Adrenal gland (tissue), 9 donors: ENCODE measurements at regions not wholly inside any gene's neighbourhood (a gene's known extent, or its start where the extent isn't known, plus 50 kb on each side); places are given as distances from the start of the nearest gene placed in this dataset.

Experiments
- DNase-seq, 7 donors: peaks; one replicate each; pipeline ENCODE4 v3.0.0-alpha.2; 2019 to 2020
- H3K27ac ChIP-seq, 5 donors: fragments of 200-600 bp; sonication (generic) in 4 of 5; 1 replicate in 3 of 5; 2 replicates in 2 of 5; pipeline versions ENCODE4 v1.5.1 to v1.8.0; 2016 to 2020; ENCODE audit warnings: mild to moderate bottlenecking in 1 of 5
- H3K27me3 ChIP-seq: fragments of 200-600 bp; 2 replicates; pipeline ENCODE4 v1.8.0; 2021
- H3K36me3 ChIP-seq, 2 donors: fragments of 200-600 bp; replicated peaks in 1 of 2; 1 replicate in 1 of 2; 2 replicates in 1 of 2; pipeline versions ENCODE4 v1.5.1 to v1.8.0; 2018 to 2022
- H3K4me1 ChIP-seq, 2 donors: fragments of 200-600 bp; replicated peaks in 1 of 2; 1 replicate in 1 of 2; 2 replicates in 1 of 2; pipeline versions ENCODE4 v1.5.1 to v1.8.0; 2018 to 2021
- H3K4me3 ChIP-seq, 4 donors: fragments of 200-600 bp; sonication (generic) in 3 of 4; one replicate each; pipeline ENCODE4 v1.5.1; 2016 to 2018
- H3K9me3 ChIP-seq, 3 donors: fragments of 200-600 bp; sonication (generic) in 1 of 3; replicated peaks in 1 of 3; 1 replicate in 2 of 3; 2 replicates in 1 of 3; pipeline versions ENCODE4 v1.5.1 to v1.8.0; 2016 to 2021
- CTCF ChIP-seq, 6 experiments: fragments of 450-650 bp in 4 of 6; fragments of 200-600 bp in 2 of 6; sonication (generic) in 1 of 6; IDR thresholded peaks; 1 replicate in 5 of 6; 2 replicates in 1 of 6; pipeline versions ENCODE4 v1.5.1 to v1.8.0; 2016 to 2021; ENCODE audit warnings: antibody characterized with exemption in 6 of 6, mild to moderate bottlenecking in 2 of 6, moderate library complexity in 1 of 6
- POLR2A ChIP-seq, 2 donors: fragments of 450-650 bp; IDR thresholded peaks; one replicate each; pipeline ENCODE4 v1.6.1; 2017; ENCODE audit warnings: antibody characterized with exemption in 2 of 2, mild to moderate bottlenecking in 2 of 2, moderate library complexity in 1 of 2
- WGBS, 4 donors: extraction: QIAGEN DNeasy Blood & Tissue Kit in 2 of 4; methylation state at CpG; one replicate each; pipeline versions ENCODE4 v1.1.5 to v1.1.7; 2013 to 2017; 5-methylcytosine and 5-hydroxymethylcytosine counted together
- intact Hi-C, 2 donors: fragments of 100-400 bp; cut with DNase I; formaldehyde crosslinking; loops; one replicate each; pipeline versions ENCODE4 v1.14.1 to v1.15.0; 2022 to 2023
- donor health status: healthy with polysubstance abuse.
- donor health status: Bipolar disorder and iron deficiency.
- donor health status: DM: yes; HTN: yes; CAD: no.
- donor health status: DM: no; HTN: no; CAD: no.
- donor health status: DM: no; HTN: no; CAD: no.

- Histone ChIP-seq H3K27me3 (peaks cover 3% of the 10 kb centered on the region), H3K27ac (no peak overlapping the region), H3K4me1 (no peaks in the 10 kb centered on the region), H3K36me3 (no peaks in the 10 kb centered on the region), H3K4me3 (no peak overlapping the region), H3K9me3 (no peaks in the 10 kb centered on the region)
- DNase-seq = peak in 1 of 7 donors; percentile 4
- WGBS, 4 donors = 68 to 77% (median 76%) methylated on average over 6 of the region's 6 CpGs
- intact Hi-C loops = loop anchor here (2.0 to 5.0 kb wide), 2 partner anchors 193 to 195 kb away; no protein-coding TSS in a partner anchor
- TF ChIP-seq POLR2A (IDR thresholded peaks at IDR 0.05) (no peak), CTCF (IDR thresholded peaks at IDR 0.05) (no peak)
Observed at GRCh38 chr16:86015606-86016005, 116.6 kb downstream of the IRF8 start.

- H3K9me3 ChIP-seq = no peaks in the 10 kb centered on the region
- DNase-seq = peak; percentile 23 to 65 (median 38)
- TF ChIP-seq CTCF (IDR thresholded peaks at IDR 0.05) (peak; percentile 64 to 80 (median 72)), POLR2A (IDR thresholded peaks at IDR 0.05) (no peak)
Observed at GRCh38 chr16:86016201-86016965, 117.4 kb downstream of the IRF8 start.

GRCh38 chr16:86018071-86018470, 119.1 kb downstream of the IRF8 start:
- no peak for TF ChIP-seq CTCF (IDR thresholded peaks at IDR 0.05)
- no peak for TF ChIP-seq POLR2A (IDR thresholded peaks at IDR 0.05)
- intact Hi-C loops = loop anchor here in 1 of 2 donors (5.0 kb wide), 1 partner anchor 196 kb away; no protein-coding TSS in a partner anchor
- no peak for DNase-seq

More at GRCh38 chr16:86016201-86016965, 117.4 kb downstream of the IRF8 start:
- H3K36me3 ChIP-seq = no peaks in the 10 kb centered on the region
- no peak overlapping the region for H3K27ac ChIP-seq
- H3K4me3 ChIP-seq = no peak overlapping the region
- no peaks in the 10 kb centered on the region for H3K27me3 ChIP-seq
- H3K4me1 ChIP-seq = no peaks in the 10 kb centered on the region
- intact Hi-C loops = loop anchor here in 1 of 2 donors (5.0 kb wide), 1 partner anchor 194 kb away; no protein-coding TSS in a partner anchor
- WGBS, 4 donors = 39 to 48% (median 44%) methylated on average over 12 to 13 of the region's 13 CpGs

GRCh38 chr16:86018487-86018886, 119.5 kb downstream of the IRF8 start:
- DNase-seq = peak in 4 of 7 donors; percentile 20 to 68 (median 34)
- no peak for TF ChIP-seq CTCF (IDR thresholded peaks at IDR 0.05)
- TF ChIP-seq POLR2A (IDR thresholded peaks at IDR 0.05) = no peak
- H3K27ac ChIP-seq = no peak overlapping the region
- 1 to 6% (median 4%) methylated on average over 6 to 7 of the region's 7 CpGs for WGBS, 4 donors
- H3K4me1 ChIP-seq = no peaks in the 10 kb centered on the region
- intact Hi-C loops = loop anchor here in 1 of 2 donors (5.0 kb wide), 1 partner anchor 196 kb away; no protein-coding TSS in a partner anchor
- H3K36me3 ChIP-seq = no peaks in the 10 kb centered on the region
- peaks cover 0 to 1% (median 0%) of the 10 kb centered on the region in 3 donors for H3K9me3 ChIP-seq
- no peak overlapping the region for H3K4me3 ChIP-seq
- no peaks in the 10 kb centered on the region for H3K27me3 ChIP-seq

More at GRCh38 chr16:86018071-86018470, 119.1 kb downstream of the IRF8 start:
- H3K27me3 ChIP-seq = no peaks in the 10 kb centered on the region
- H3K9me3 ChIP-seq = no peaks in the 10 kb centered on the region
- H3K36me3 ChIP-seq = no peaks in the 10 kb centered on the region
- H3K27ac ChIP-seq = no peak overlapping the region
- H3K4me3 ChIP-seq = no peak overlapping the region
- WGBS, 4 donors = 28 to 32% (median 30%) methylated on average over 2 of the region's 2 CpGs
- no peaks in the 10 kb centered on the region for H3K4me1 ChIP-seq
